Testis (tissue), 2 donors: ENCODE measurements at regions not wholly inside any gene's neighbourhood (a gene's known extent, or its start where the extent isn't known, plus 50 kb on each side); places are given as distances from the start of the nearest gene placed in this dataset.
A peak's percentile ranks its signal among the peaks of the same experiment; 100 is the strongest.

ENCODE experiments used
- DNase-seq: peaks from one replicate; pipeline ENCODE4 v3.0.0-alpha.2; 2019
- H3K27ac ChIP-seq, 2 donors: fragments of 200-600 bp; sonication (generic); one replicate each; pipeline ENCODE4 v1.5.1; 2019
- H3K27me3 ChIP-seq: fragments of 200-600 bp; sonication (generic); one replicate; pipeline ENCODE4 v1.5.1; 2019
- H3K36me3 ChIP-seq: fragments of 200-600 bp; sonication (generic); one replicate; pipeline ENCODE4 v1.5.1; 2017; ENCODE audit warnings: low read depth; ENCODE audit errors: missing control alignments
- H3K4me1 ChIP-seq: fragments of 200-600 bp; sonication (generic); one replicate; pipeline ENCODE4 v1.5.1; 2019
- H3K4me3 ChIP-seq, 2 donors: fragments of 200-600 bp; sonication (generic); one replicate each; pipeline ENCODE4 v1.5.1; 2017 to 2019
- H3K9me3 ChIP-seq: fragments of 200-600 bp; sonication (generic); one replicate; pipeline ENCODE4 v1.5.1; 2017
- POLR2A ChIP-seq: fragments of 450-650 bp; IDR thresholded peaks from one replicate; pipeline ENCODE4 v1.6.1; 2017; ENCODE audit warnings: antibody characterized with exemption, mild to moderate bottlenecking, moderate library complexity
- WGBS, 2 donors: methylation state at CpG; one replicate each; pipeline ENCODE4 v1.1.5; 2018; 5-methylcytosine and 5-hydroxymethylcytosine counted together
- intact Hi-C: fragments of 100-400 bp; cut with DNase I; formaldehyde crosslinking; loops from one replicate; pipeline ENCODE4 v1.15.1; 2023; ENCODE audit warnings: low total_unique reads
- TF ChIP-seq, protein P1 (sequence below), 3 experiments: fragments of 450-650 bp in 2 of 3; fragments of 200-600 bp in 1 of 3; sonication (generic) in 1 of 3; IDR thresholded peaks; one replicate each; pipeline ENCODE4 v1.5.1; 2016 to 2019; ENCODE audit warnings: antibody characterized with exemption in 3 of 3, mild to moderate bottlenecking in 2 of 3, moderate library complexity in 1 of 3

DNA sequence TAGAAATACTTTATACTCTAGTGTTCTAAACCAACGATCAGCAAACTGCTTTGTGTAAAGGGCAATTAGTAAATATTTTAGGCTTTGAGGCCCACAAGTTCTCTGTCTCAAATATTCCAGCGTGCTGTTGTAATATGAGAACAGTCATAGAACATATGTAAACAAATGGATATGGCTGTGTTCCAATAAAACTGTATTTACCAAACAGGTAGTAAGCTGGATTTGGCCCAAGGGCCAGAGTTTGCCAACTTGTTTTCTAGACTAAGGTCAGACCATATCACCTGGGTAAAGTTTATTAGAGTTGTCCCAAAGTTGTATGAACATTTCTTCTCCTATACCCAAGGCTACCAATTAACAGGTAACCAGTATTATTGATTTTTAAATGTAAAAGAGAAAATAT is 303.2 kb upstream of the MC4R start:
- DNase-seq: no peak
- intact Hi-C loops: no loop called here
- no peak overlapping the region for H3K27ac ChIP-seq
- H3K27me3 ChIP-seq: no peaks in the 10 kb centered on the region
- TF ChIP-seq, protein P1, sequence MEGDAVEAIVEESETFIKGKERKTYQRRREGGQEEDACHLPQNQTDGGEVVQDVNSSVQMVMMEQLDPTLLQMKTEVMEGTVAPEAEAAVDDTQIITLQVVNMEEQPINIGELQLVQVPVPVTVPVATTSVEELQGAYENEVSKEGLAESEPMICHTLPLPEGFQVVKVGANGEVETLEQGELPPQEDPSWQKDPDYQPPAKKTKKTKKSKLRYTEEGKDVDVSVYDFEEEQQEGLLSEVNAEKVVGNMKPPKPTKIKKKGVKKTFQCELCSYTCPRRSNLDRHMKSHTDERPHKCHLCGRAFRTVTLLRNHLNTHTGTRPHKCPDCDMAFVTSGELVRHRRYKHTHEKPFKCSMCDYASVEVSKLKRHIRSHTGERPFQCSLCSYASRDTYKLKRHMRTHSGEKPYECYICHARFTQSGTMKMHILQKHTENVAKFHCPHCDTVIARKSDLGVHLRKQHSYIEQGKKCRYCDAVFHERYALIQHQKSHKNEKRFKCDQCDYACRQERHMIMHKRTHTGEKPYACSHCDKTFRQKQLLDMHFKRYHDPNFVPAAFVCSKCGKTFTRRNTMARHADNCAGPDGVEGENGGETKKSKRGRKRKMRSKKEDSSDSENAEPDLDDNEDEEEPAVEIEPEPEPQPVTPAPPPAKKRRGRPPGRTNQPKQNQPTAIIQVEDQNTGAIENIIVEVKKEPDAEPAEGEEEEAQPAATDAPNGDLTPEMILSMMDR (IDR thresholded peaks at IDR 0.05): no peak
- no peak for TF ChIP-seq POLR2A
- no peaks in the 10 kb centered on the region for H3K9me3 ChIP-seq
- H3K36me3 ChIP-seq: no peaks in the 10 kb centered on the region
- WGBS, 2 donors: 81 to 84% methylated on average over 2 of the region's 2 CpGs
- H3K4me1 ChIP-seq: no peaks in the 10 kb centered on the region
- no peak overlapping the region for H3K4me3 ChIP-seq

DNA sequence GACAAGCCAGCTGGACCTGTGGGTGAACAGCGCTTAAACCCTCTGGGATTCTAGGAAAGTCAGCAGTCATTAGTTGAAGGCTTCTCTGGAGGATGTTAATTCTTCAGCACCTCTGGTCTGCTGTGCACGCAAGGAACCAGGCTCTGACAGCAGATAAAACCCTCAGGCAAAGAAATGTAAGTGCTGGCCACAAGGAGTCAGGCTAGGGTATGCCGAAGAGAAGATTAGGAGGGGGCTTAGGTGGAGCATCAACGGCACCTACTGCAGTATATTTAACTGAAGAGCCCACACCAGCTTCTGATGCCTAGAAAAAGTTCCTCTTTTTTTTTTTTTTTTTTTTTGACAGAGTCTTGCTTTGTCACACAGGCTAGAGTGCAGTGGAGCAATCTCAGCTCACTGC is 304.2 kb upstream of the MC4R start:
- intact Hi-C loops: no loop called here
- no peaks in the 10 kb centered on the region for H3K9me3 ChIP-seq
- WGBS, 2 donors: 68 to 81% methylated on average over 4 of the region's 4 CpGs
- no peak for TF ChIP-seq POLR2A
- TF ChIP-seq, protein P1 (IDR thresholded peaks at IDR 0.05): no peak
- no peaks in the 10 kb centered on the region for H3K36me3 ChIP-seq
- H3K4me1 ChIP-seq: no peaks in the 10 kb centered on the region
- H3K27ac ChIP-seq: no peak overlapping the region
- no peak overlapping the region for H3K4me3 ChIP-seq
- no peaks in the 10 kb centered on the region for H3K27me3 ChIP-seq
- no peak for DNase-seq

DNA sequence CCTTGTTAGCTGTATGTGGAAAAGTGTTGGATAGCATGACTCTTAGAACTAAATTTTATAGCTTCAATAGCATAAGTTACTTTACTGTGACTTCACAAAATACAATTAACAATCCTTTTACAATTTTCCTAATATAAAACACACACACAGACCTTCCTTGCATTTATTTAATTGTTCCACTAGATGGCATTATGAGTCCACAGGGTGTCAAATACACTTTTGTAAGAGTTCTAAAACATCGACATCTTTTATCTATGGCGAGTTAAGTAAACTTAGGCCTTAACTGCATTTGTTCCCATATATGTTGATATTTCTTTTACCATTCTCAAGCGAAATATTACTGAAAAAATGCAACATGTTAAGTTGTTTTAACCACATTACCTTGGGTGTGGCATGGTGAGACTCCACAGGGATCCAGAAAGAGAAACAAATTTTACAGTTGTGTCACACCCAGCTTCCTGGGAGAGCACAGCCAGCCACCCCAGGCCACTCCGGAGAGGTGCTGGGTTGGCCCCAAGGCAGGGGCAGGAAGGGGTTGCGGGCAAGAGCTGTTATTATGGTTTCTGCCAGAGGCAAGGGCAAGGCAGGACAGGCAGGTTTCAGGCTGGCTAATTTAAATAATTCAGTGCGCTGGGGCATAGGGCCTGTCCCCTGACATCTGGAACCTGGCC is 312.4 kb upstream of the MC4R start:
- Histone ChIP-seq H3K36me3 (no peaks in the 10 kb centered on the region), H3K4me1 (no peaks in the 10 kb centered on the region), H3K27me3 (no peaks in the 10 kb centered on the region), H3K4me3 (no peak overlapping the region), H3K27ac (no peak overlapping the region), H3K9me3 (no peaks in the 10 kb centered on the region)
- no peak for DNase-seq
- TF ChIP-seq, protein P1 (IDR thresholded peaks at IDR 0.05): peak; percentile 16 to 60 (median 25)
- no peak for TF ChIP-seq POLR2A
- intact Hi-C loops: no loop called here
- 44 to 49% methylated on average over 6 of the region's 6 CpGs for WGBS, 2 donors

DNA sequence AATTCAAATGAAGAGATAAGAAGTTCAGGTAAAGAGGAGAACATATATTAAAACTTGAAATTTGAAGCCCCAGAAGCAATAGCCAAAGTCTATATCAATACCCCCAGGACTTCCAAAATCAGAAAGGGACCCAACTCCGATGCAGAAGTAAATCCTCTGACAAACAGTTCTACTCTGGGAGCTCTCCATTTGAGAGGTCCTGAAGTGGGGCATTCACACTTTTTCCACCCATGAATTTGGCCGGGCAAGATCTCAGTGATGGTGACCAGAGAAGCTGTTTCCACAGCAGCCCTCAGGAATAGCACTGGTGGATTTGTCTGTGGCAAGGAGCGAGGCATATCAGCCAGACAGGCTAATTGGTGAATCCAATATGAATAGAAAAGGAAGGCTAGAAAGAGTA is 313.6 kb upstream of the MC4R start:
- no peak for DNase-seq
- no peak overlapping the region for H3K27ac ChIP-seq
- H3K4me3 ChIP-seq: no peak overlapping the region
- H3K27me3 ChIP-seq: no peaks in the 10 kb centered on the region
- H3K9me3 ChIP-seq: no peaks in the 10 kb centered on the region
- intact Hi-C loops: no loop called here
- no peaks in the 10 kb centered on the region for H3K36me3 ChIP-seq
- 70 to 73% methylated on average over 3 of the region's 3 CpGs for WGBS, 2 donors
- TF ChIP-seq POLR2A: no peak
- TF ChIP-seq, protein P1 (IDR thresholded peaks at IDR 0.05): no peak
- H3K4me1 ChIP-seq: no peaks in the 10 kb centered on the region

DNA sequence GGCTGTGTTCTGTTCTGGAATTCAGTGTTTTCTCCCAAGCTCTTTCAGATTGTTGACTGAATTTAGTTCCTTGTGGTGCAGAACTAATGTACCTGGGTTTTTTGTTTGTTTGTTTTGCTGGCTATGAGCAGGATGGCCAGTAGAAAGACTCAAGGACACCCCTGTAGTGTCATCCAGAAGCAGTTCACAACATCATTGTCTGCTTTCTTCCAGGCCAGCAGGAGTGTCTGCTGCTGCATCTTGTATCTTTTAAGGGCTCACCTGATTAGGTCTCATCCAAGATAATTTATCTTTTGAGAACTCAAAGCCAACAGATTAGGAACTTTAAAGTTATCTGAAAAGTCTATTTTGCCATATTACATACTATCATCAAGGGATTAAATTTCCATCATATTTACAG is 318.5 kb upstream of the MC4R start:
- H3K9me3 ChIP-seq: no peaks in the 10 kb centered on the region
- no peaks in the 10 kb centered on the region for H3K4me1 ChIP-seq
- no peak overlapping the region for H3K27ac ChIP-seq
- TF ChIP-seq POLR2A: no peak
- TF ChIP-seq, protein P1 (IDR thresholded peaks at IDR 0.05): no peak
- no peaks in the 10 kb centered on the region for H3K36me3 ChIP-seq
- no peak for DNase-seq
- intact Hi-C loops: no loop called here
- no peaks in the 10 kb centered on the region for H3K27me3 ChIP-seq
- H3K4me3 ChIP-seq: no peak overlapping the region
